Sigmoid colon (tissue), 4 donors: ENCODE measurements at regions not wholly inside any gene's neighbourhood (a gene's known extent, or its start where the extent isn't known, plus 50 kb on each side); places are given as distances from the start of the nearest gene placed in this dataset.

ENCODE experiments used
- CTCF ChIP-seq, 4 experiments: fragments of 450-650 bp in 3 of 4; fragments of 200-600 bp in 1 of 4; IDR thresholded peaks; one replicate each; pipeline ENCODE4 v1.5.1; 2016 to 2019; ENCODE audit warnings: antibody characterized with exemption in 4 of 4, mild to moderate bottlenecking in 3 of 4, moderate library complexity in 2 of 4
- EP300 ChIP-seq, 4 donors: sonication (generic); formaldehyde crosslinking; IDR thresholded peaks; one replicate each; pipeline ENCODE4 v1.6.1; 2017; ENCODE audit warnings: antibody characterized with exemption in 4 of 4

GRCh38 chr4:181234951-181235680 is 1008.1 kb upstream of the TENM3 start:
- TF ChIP-seq CTCF (IDR thresholded peaks at IDR 0.05) (no peak), EP300 (IDR thresholded peaks at IDR 0.05) (no peak)
